HG02981 (cell line): ENCODE measurements at regions not wholly inside any gene's neighbourhood (a gene's known extent, or its start where the extent isn't known, plus 50 kb on each side); places are given as distances from the start of the nearest gene placed in this dataset.

Source experiments
- ATAC-seq: cut with Tn5 transposase; IDR thresholded peaks from one replicate; pipeline ENCODE4 v1.9.1; 2021; ENCODE audit warnings: mild to moderate bottlenecking, moderate library complexity; ENCODE audit not compliant: unreplicated experiment

GRCh38 chr5:71945436-71945835 is 161.8 kb upstream of the MAP1B start:
- no peak for ATAC-seq

- ATAC-seq = no peak
These were observed 160.8 kb upstream of the MAP1B start for GRCh38 chr5:71946343-71947030.

- no peak for ATAC-seq
These were observed 159.1 kb upstream of the MAP1B start for GRCh38 chr5:71948206-71948605.

GRCh38 chr5:71949772-71950171 is 157.5 kb upstream of the MAP1B start:
- ATAC-seq = no peak

GRCh38 chr5:71953866-71954265 is 153.4 kb upstream of the MAP1B start:
- ATAC-seq = no peak

- no peak for ATAC-seq
These were observed 152.9 kb upstream of the MAP1B start for GRCh38 chr5:71954329-71954728.

GRCh38 chr5:71955723-71956122 is 151.6 kb upstream of the MAP1B start:
- no peak for ATAC-seq

GRCh38 chr5:71957292-71957898 is 149.9 kb upstream of the MAP1B start:
- no peak for ATAC-seq

GRCh38 chr5:71960195-71960594 is 147.1 kb upstream of the MAP1B start:
- no peak for ATAC-seq

GRCh38 chr5:71961786-71962185 is 145.5 kb upstream of the MAP1B start:
- ATAC-seq = no peak

GRCh38 chr5:71969460-71969859 is 137.8 kb upstream of the MAP1B start:
- no peak for ATAC-seq

- no peak for ATAC-seq
These were observed 135.4 kb upstream of the MAP1B start for GRCh38 chr5:71971862-71972261.

- no peak for ATAC-seq
These were observed 134.3 kb upstream of the MAP1B start for GRCh38 chr5:71972777-71973473.

GRCh38 chr5:71973563-71973962 is 133.7 kb upstream of the MAP1B start:
- no peak for ATAC-seq

- no peak for ATAC-seq
These were observed 133.1 kb upstream of the MAP1B start for GRCh38 chr5:71974165-71974564.

- no peak for ATAC-seq
These were observed 132.7 kb upstream of the MAP1B start for GRCh38 chr5:71974622-71975021.

GRCh38 chr5:71976449-71976848 is 130.8 kb upstream of the MAP1B start:
- no peak for ATAC-seq

- ATAC-seq = no peak
These were observed 130.0 kb upstream of the MAP1B start for GRCh38 chr5:71977311-71977710.

GRCh38 chr5:71978216-71978615 is 129.1 kb upstream of the MAP1B start:
- no peak for ATAC-seq

GRCh38 chr5:71982717-71983395 is 124.4 kb upstream of the MAP1B start:
- no peak for ATAC-seq

- ATAC-seq = no peak
These were observed 121.2 kb upstream of the MAP1B start for GRCh38 chr5:71986101-71986500.

- ATAC-seq = no peak
These were observed 118.5 kb upstream of the MAP1B start for GRCh38 chr5:71988808-71989207.
